ENCODE measurements at regions not wholly inside any gene's neighbourhood (a gene's known extent, or its start where the extent isn't known, plus 50 kb on each side); places are given as distances from the start of the nearest gene placed in this dataset.

- 100% methylated on average over 3 of the region's 3 CpGs for WGBS (ENCODE audit: low lambda C conversion rate, missing lambda C conversion rate)
- H4K20me1 ChIP-seq (ENCODE audit: insufficient read depth, poor library complexity, severe bottlenecking) = no peaks in the 10 kb centered on the region
- H3K9me2 ChIP-seq (replicated peaks; ENCODE audit: insufficient read depth) = no peaks in the 10 kb centered on the region
Observed at GRCh38 chr9:115379719-115380118, 261.8 kb upstream of the TNC start.

GRCh38 chr9:115382865-115383264 lies 264.9 kb upstream of the TNC start:
- Histone ChIP-seq H3K27ac (no peak overlapping the region), H3K9me3 (ENCODE audit: low read depth) (no peaks in the 10 kb centered on the region), H3K79me2 (no peaks in the 10 kb centered on the region), H2AFZ (no peak overlapping the region), H3K9me2 (replicated peaks; ENCODE audit: insufficient read depth) (no peaks in the 10 kb centered on the region), H3K4me1 (ENCODE audit: insufficient read depth) (no peaks in the 10 kb centered on the region), H3K4me2 (no peak overlapping the region), H3K27me3 (no peaks in the 10 kb centered on the region), H4K20me1 (ENCODE audit: insufficient read depth, poor library complexity, severe bottlenecking) (no peaks in the 10 kb centered on the region), H3K36me3 (replicated peaks; ENCODE audit: insufficient read depth, low read depth) (no peaks in the 10 kb centered on the region), H3K4me3 (no peak overlapping the region)
- no peak for DNase-seq (ENCODE audit: low spot score)
- WGBS (ENCODE audit: low lambda C conversion rate, missing lambda C conversion rate) = 91% methylated on average over 2 of the region's 2 CpGs
- TF ChIP-seq EZH2 (IDR thresholded peaks at IDR 0.05; ENCODE audit: borderline replicate concordance) = no peak

More at GRCh38 chr9:115379719-115380118, 261.8 kb upstream of the TNC start:
- no peaks in the 10 kb centered on the region for H3K4me1 ChIP-seq (ENCODE audit: insufficient read depth)
- no peak for DNase-seq (ENCODE audit: low spot score)
- H3K4me3 ChIP-seq = no peak overlapping the region
- no peaks in the 10 kb centered on the region for H3K27me3 ChIP-seq
- no peak for TF ChIP-seq EZH2phosphoT487 (IDR thresholded peaks at IDR 0.05; ENCODE audit: low read depth, severe bottlenecking, unreplicated experiment)
- TF ChIP-seq CTCF (IDR thresholded peaks at IDR 0.05; ENCODE audit: poor library complexity) = no peak
- TF ChIP-seq EZH2 (IDR thresholded peaks at IDR 0.05; ENCODE audit: borderline replicate concordance) = no peak
- no peaks in the 10 kb centered on the region for H3K36me3 ChIP-seq (replicated peaks; ENCODE audit: insufficient read depth, low read depth)
- no peaks in the 10 kb centered on the region for H3K79me2 ChIP-seq
- no peaks in the 10 kb centered on the region for H3K9me3 ChIP-seq (ENCODE audit: low read depth)
- no peak overlapping the region for H3K27ac ChIP-seq
- H3K4me2 ChIP-seq = no peak overlapping the region
- H2AFZ ChIP-seq = no peak overlapping the region

- no peak for TF ChIP-seq EZH2phosphoT487 (IDR thresholded peaks at IDR 0.05; ENCODE audit: low read depth, severe bottlenecking, unreplicated experiment)
- TF ChIP-seq EZH2 (IDR thresholded peaks at IDR 0.05; ENCODE audit: borderline replicate concordance) = no peak
- TF ChIP-seq CTCF (IDR thresholded peaks at IDR 0.05; ENCODE audit: poor library complexity) = no peak
- WGBS (ENCODE audit: low lambda C conversion rate, missing lambda C conversion rate) = 91% methylated on average over 18 of the region's 18 CpGs
- no peaks in the 10 kb centered on the region for H4K20me1 ChIP-seq (ENCODE audit: insufficient read depth, poor library complexity, severe bottlenecking)
Observed at GRCh38 chr9:115385383-115386122, 267.6 kb upstream of the TNC start.

GRCh38 chr9:115386963-115387770 lies 269.2 kb upstream of the TNC start:
- Histone ChIP-seq H3K4me2 (no peak overlapping the region), H3K9me2 (replicated peaks; ENCODE audit: insufficient read depth) (no peaks in the 10 kb centered on the region), H3K9me3 (ENCODE audit: low read depth) (no peaks in the 10 kb centered on the region), H4K20me1 (ENCODE audit: insufficient read depth, poor library complexity, severe bottlenecking) (no peaks in the 10 kb centered on the region), H3K79me2 (no peaks in the 10 kb centered on the region), H3K4me1 (ENCODE audit: insufficient read depth) (no peaks in the 10 kb centered on the region), H3K36me3 (replicated peaks; ENCODE audit: insufficient read depth, low read depth) (no peaks in the 10 kb centered on the region), H2AFZ (no peak overlapping the region), H3K27ac (no peak overlapping the region), H3K27me3 (no peaks in the 10 kb centered on the region), H3K4me3 (no peak overlapping the region)
- TF ChIP-seq EZH2 (IDR thresholded peaks at IDR 0.05; ENCODE audit: borderline replicate concordance) = no peak
- TF ChIP-seq EZH2phosphoT487 (IDR thresholded peaks at IDR 0.05; ENCODE audit: low read depth, severe bottlenecking, unreplicated experiment) = no peak
- TF ChIP-seq CTCF (IDR thresholded peaks at IDR 0.05; ENCODE audit: poor library complexity) = no peak
- 63% methylated on average over 2 of the region's 2 CpGs for WGBS (ENCODE audit: low lambda C conversion rate, missing lambda C conversion rate)
- DNase-seq (ENCODE audit: low spot score) = no peak

More at GRCh38 chr9:115385383-115386122, 267.6 kb upstream of the TNC start:
- Histone ChIP-seq H3K36me3 (replicated peaks; ENCODE audit: insufficient read depth, low read depth) (no peaks in the 10 kb centered on the region), H3K9me3 (ENCODE audit: low read depth) (no peaks in the 10 kb centered on the region), H3K4me2 (no peak overlapping the region), H3K9me2 (replicated peaks; ENCODE audit: insufficient read depth) (no peaks in the 10 kb centered on the region), H3K27me3 (no peaks in the 10 kb centered on the region), H3K27ac (no peak overlapping the region), H3K4me3 (no peak overlapping the region), H3K4me1 (ENCODE audit: insufficient read depth) (no peaks in the 10 kb centered on the region), H3K79me2 (no peaks in the 10 kb centered on the region), H2AFZ (no peak overlapping the region)
- DNase-seq (ENCODE audit: low spot score) = no peak
